ENCODE measurements at regions not wholly inside any gene's neighbourhood (a gene's known extent, or its start where the extent isn't known, plus 50 kb on each side); places are given as distances from the start of the nearest gene placed in this dataset.
"Not testable (repeated sequence)": the region's sequence is repeated elsewhere in the genome, so short reads cannot be mapped to it uniquely, and the experiment has no call there.

GRCh38 chr5:4028384-4028783, 432.8 kb downstream of the IRX1 start:
- ATAC-seq: no peak
- intact Hi-C loops (cut with DNase I): no loop called here
- no peak for DNase-seq

GRCh38 chr5:4033546-4033945, 437.9 kb downstream of the IRX1 start:
- ATAC-seq; intact Hi-C loops (cut with DNase I); DNase-seq: not testable (repeated sequence)

- DNase-seq (no peak), ATAC-seq (no peak)
- intact Hi-C loops (cut with DNase I): no loop called here
Observed at GRCh38 chr5:4036861-4037260, 441.2 kb downstream of the IRX1 start.

DNA sequence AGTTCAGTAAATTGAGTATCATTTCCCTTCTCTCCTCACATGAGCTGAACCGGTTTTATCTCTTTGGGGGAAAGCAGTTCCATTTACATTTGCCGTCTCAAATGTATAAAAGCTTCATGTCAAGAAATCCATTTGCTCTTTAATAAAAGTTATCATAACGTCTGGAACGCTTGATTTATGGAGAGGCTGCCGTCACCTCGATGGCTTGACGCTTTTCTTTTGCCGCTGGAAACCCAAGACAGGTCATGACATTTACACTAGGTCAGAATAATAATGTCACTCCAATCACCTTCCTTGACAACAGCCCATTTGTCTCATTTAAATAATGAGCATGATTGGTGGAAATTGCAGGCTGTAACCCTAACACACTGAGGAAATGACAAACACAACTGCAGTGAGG, 443.4 kb downstream of the IRX1 start:
- ATAC-seq: no peak
- DNase-seq: no peak
- intact Hi-C loops (cut with DNase I): no loop called here

DNA sequence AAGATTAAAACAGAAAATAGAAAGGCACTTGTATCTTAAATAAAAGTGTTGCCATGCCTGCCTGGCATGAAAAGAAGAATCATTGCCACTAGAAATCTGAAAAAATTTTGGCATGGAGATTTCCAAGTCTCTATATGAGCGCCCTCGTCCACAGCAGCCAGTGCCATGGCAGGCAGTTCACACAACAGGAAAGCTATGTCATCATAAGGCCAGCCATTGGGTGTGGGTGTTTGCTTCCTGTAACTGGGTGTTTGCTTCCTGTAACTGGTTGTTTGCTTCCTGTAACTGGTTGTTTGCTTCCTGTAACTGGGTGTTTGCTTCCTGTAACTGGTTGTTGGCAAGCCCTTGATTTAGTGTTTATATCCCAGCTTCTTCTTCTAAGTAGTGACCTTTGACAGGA, 446.7 kb downstream of the IRX1 start:
- intact Hi-C loops (cut with DNase I): no loop called here
- ATAC-seq (peak in 1 of 2 donors; percentile 53), DNase-seq (no peak)

DNA sequence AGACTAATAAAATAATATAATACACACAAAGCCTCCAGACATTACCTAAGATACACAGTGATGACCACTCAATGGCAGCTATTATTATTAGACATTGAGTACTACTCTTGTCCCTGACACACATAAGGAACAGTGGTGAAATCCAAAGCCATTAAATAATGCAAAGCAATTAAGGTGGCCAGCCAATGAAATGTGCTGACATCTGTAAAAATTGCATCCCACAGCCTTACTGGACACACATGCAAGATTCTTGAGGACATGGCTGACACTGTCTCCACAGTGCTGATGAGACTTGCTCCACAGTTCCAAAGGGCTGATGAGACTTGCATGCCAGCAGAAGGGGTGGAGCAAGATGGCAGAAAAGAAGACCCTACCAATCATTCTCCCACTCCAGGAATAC, 447.5 kb downstream of the IRX1 start:
- ATAC-seq (no peak), DNase-seq (no peak)
- intact Hi-C loops (cut with DNase I): no loop called here

DNA sequence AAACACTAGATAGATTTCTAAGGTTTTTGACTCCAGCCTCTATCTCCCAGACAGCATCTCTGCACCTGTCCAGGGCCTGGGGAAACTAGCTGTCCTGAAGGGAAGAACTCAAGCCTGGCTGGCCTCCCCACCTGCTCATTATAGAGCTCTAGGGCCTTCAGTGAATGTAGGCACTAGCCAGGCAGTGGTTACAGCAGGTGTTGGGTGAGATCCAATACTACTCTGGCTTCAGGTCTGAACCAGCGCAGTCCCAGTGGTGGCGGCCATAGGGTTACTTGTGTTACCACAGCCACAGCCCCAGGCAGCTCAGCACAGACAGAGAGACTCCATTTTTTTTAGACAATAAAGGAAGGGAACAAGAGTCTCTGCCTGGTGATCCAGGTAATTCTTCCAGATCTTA, 449.2 kb downstream of the IRX1 start:
- no peak for ATAC-seq
- intact Hi-C loops (cut with DNase I): no loop called here
- DNase-seq: no peak

DNA sequence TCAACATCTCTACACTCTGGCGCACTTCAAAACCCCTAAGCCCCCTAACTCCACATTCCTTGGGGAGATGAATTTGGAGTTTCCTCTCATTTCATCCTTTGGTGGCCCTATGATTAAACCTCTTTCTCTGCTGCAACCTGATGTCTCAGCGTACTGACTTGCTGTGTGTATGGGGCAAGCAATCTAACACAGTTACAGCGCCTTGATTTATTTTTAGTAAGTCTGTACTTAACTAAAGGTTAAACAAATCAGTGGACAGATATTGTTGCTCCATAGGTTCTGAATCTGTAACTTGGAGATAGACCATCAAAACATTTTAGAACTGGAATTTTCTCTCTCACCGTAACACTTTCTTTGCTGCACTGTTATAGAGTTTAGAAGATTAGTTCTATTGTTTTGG, 452.8 kb downstream of the IRX1 start:
- intact Hi-C loops (cut with DNase I): no loop called here
- DNase-seq: no peak
- ATAC-seq: no peak

GRCh38 chr5:4050203-4050602, 454.6 kb downstream of the IRX1 start:
- intact Hi-C loops (cut with DNase I): no loop called here
- ATAC-seq (no peak), DNase-seq (no peak)

DNA sequence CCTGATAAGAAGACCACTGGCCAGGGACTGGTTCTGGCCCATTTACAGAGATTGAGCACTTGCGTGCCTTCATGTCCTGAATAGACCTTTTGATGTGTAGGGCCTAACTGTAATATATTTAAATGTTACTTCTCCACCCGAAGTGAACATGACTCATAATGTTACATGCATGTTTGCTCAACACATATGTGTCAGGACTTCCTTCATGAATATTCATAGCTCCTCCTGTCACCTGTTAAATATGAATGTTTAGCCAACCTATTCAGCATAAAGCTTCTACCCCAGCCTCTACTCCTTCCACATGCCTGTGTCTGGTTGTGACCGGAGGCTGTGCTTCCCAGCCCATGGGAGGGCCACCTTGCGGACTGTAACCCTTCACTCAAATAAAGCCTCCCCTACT, 457.5 kb downstream of the IRX1 start:
- intact Hi-C loops (cut with DNase I): no loop called here
- ATAC-seq (no peak), DNase-seq (no peak)

DNA sequence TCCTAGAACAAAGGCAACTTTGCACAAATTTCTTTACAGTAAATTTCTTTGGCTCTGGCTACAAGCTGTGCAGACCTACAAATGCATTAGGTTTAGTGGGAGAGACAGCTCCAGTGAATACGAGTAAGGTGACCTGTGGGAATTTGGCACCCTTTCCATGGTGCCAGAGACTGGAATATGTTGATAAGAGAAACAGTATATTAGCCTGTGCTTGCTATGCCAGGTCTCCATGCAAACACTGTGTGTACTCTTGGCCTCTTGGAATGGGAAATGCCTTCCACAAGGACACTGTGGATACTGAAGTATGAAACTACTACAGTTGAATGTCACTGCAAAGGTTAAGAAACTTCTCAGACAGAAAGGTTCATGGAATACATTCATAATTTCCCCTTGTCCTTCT, 458.5 kb downstream of the IRX1 start:
- no peak for DNase-seq
- ATAC-seq: no peak
- intact Hi-C loops (cut with DNase I): no loop called here

DNA sequence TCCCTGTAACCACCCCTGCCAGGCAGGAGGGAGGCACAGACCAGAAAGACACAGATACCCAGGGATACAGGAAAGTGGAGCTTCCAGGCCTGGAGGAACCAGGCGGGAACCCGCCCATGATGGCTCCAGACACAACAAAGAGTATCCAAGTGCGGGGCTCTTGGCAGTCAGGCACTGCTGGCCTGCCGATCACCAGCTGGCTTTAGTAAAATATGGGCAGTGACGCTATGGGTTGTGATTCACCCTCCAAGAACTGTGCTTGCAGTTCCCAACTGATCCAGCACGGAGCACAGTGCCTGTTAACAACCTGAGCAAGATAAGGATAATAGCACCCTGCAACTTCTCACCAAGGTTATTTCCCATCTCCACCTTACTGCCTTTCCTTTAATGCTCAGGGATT, 463.3 kb downstream of the IRX1 start:
- intact Hi-C loops (cut with DNase I): no loop called here
- DNase-seq (peak; percentile 43), ATAC-seq (peak; percentile 44 to 98)

GRCh38 chr5:4065472-4066320, 470.1 kb downstream of the IRX1 start:
- DNase-seq (no peak), ATAC-seq (no peak)
- intact Hi-C loops (cut with DNase I): no loop called here

GRCh38 chr5:4068171-4068570, 472.5 kb downstream of the IRX1 start:
- ATAC-seq: no peak
- no peak for DNase-seq
- intact Hi-C loops (cut with DNase I): no loop called here

GRCh38 chr5:4078544-4078943, 482.9 kb downstream of the IRX1 start:
- intact Hi-C loops (cut with DNase I): no loop called here
- ATAC-seq: no peak
- no peak for DNase-seq

GRCh38 chr5:4079831-4080230, 484.2 kb downstream of the IRX1 start:
- DNase-seq (no peak), ATAC-seq (no peak)
- intact Hi-C loops (cut with DNase I): no loop called here

DNA sequence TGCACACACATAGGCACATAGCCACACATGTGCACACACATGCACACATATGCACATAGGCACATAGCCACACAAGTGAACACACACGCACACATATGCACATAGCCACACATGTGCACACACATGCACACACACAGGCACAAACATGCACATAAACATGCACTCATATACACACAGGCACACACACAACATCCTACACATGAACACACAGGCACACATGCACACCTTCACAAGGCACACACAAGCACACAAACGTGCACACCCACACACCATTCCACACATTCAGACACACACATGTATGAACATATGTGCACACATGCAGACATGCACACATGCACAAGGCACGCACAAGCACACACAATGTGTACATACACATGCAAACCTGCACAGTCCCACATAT, 484.7 kb downstream of the IRX1 start:
- DNase-seq: no peak
- intact Hi-C loops (cut with DNase I): no loop called here
- ATAC-seq: no peak

- ATAC-seq (no peak), DNase-seq (no peak)
- intact Hi-C loops (cut with DNase I): no loop called here
Observed at GRCh38 chr5:4081059-4081458, 485.4 kb downstream of the IRX1 start.

- DNase-seq: no peak
Observed at GRCh38 chr5:4081466-4081865, 485.8 kb downstream of the IRX1 start.

GRCh38 chr5:4082966-4083564, 487.4 kb downstream of the IRX1 start:
- DNase-seq: no peak
- intact Hi-C loops (cut with DNase I): no loop called here
- ATAC-seq: no peak

More at GRCh38 chr5:4081466-4081865, 485.8 kb downstream of the IRX1 start:
- ATAC-seq: no peak
- intact Hi-C loops (cut with DNase I): no loop called here
